NCI-H69 (cell line): ENCODE measurements at regions not wholly inside any gene's neighbourhood (a gene's known extent, or its start where the extent isn't known, plus 50 kb on each side); places are given as distances from the start of the nearest gene placed in this dataset.

Source experiments
- DNase-seq: peaks from one replicate; lab custom pipeline; 2025; lab: John Stamatoyannopoulos, UW

- DNase-seq = no peak
These were observed 180.9 kb upstream of the GRIK2 start for GRCh38 chr6:101212640-101213039.

GRCh38 chr6:101222007-101222406 lies 171.5 kb upstream of the GRIK2 start:
- DNase-seq = no peak

- DNase-seq = no peak
These were observed 168.8 kb upstream of the GRIK2 start for GRCh38 chr6:101224751-101225150.

GRCh38 chr6:101226677-101227135 lies 166.8 kb upstream of the GRIK2 start:
- DNase-seq = peak; percentile 54

GRCh38 chr6:101230866-101231265 lies 162.6 kb upstream of the GRIK2 start:
- no peak for DNase-seq

GRCh38 chr6:101231606-101232235 lies 161.8 kb upstream of the GRIK2 start:
- no peak for DNase-seq

- peak; percentile 33 for DNase-seq
These were observed 160.5 kb upstream of the GRIK2 start for GRCh38 chr6:101232961-101233360.

- DNase-seq = peak; percentile 38
These were observed 156.8 kb upstream of the GRIK2 start for GRCh38 chr6:101236709-101237108.

GRCh38 chr6:101241442-101241841 lies 152.1 kb upstream of the GRIK2 start:
- no peak for DNase-seq

- DNase-seq = no peak
These were observed 144.0 kb upstream of the GRIK2 start for GRCh38 chr6:101249470-101249869.

- DNase-seq = no peak
These were observed 136.3 kb upstream of the GRIK2 start for GRCh38 chr6:101257163-101257562.

GRCh38 chr6:101259505-101259904 lies 134.0 kb upstream of the GRIK2 start:
- DNase-seq = no peak

- DNase-seq = no peak
These were observed 129.9 kb upstream of the GRIK2 start for GRCh38 chr6:101263596-101263995.

- no peak for DNase-seq
These were observed 127.4 kb upstream of the GRIK2 start for GRCh38 chr6:101266063-101266462.

- DNase-seq = no peak
These were observed 125.0 kb upstream of the GRIK2 start for GRCh38 chr6:101268541-101268940.

- no peak for DNase-seq
These were observed 118.3 kb upstream of the GRIK2 start for GRCh38 chr6:101275251-101275650.

GRCh38 chr6:101276066-101276465 lies 117.4 kb upstream of the GRIK2 start:
- no peak for DNase-seq

GRCh38 chr6:101279410-101279809 lies 114.1 kb upstream of the GRIK2 start:
- peak; percentile 82 for DNase-seq

GRCh38 chr6:101281266-101281665 lies 112.2 kb upstream of the GRIK2 start:
- no peak for DNase-seq

GRCh38 chr6:101284131-101284530 lies 109.4 kb upstream of the GRIK2 start:
- no peak for DNase-seq

GRCh38 chr6:101286146-101286545 lies 107.4 kb upstream of the GRIK2 start:
- peak; percentile 97 for DNase-seq

- DNase-seq = no peak
These were observed 103.2 kb upstream of the GRIK2 start for GRCh38 chr6:101290346-101290745.

GRCh38 chr6:101294051-101294638 lies 99.4 kb upstream of the GRIK2 start:
- DNase-seq = no peak

GRCh38 chr6:101294676-101295075 lies 98.8 kb upstream of the GRIK2 start:
- no peak for DNase-seq
